HFFc6 (cell line): ENCODE measurements at regions not wholly inside any gene's neighbourhood (a gene's known extent, or its start where the extent isn't known, plus 50 kb on each side); places are given as distances from the start of the nearest gene placed in this dataset.

ENCODE experiments used
- DNase-seq: peaks from one replicate; pipeline ENCODE4 v3.0.0-alpha.2; 2018
- H3K27ac Mint-ChIP-seq: 2 replicates; pipeline ENCODE4 v1.8.0; 2020; ENCODE audit warnings: mild to moderate bottlenecking, mixed read lengths
- H3K27me3 Mint-ChIP-seq: 2 replicates; pipeline ENCODE4 v1.8.0; 2021; ENCODE audit warnings: mild to moderate bottlenecking, moderate library complexity, mixed read lengths; ENCODE audit not compliant: insufficient read depth
- H3K36me3 Mint-ChIP-seq: 2 replicates; pipeline ENCODE4 v1.8.0; 2021; ENCODE audit warnings: low read depth, mixed read lengths
- H3K4me1 Mint-ChIP-seq: 2 replicates; pipeline ENCODE4 v1.8.0; 2020; ENCODE audit warnings: low read depth, mixed read lengths
- H3K4me3 Mint-ChIP-seq: 2 replicates; pipeline ENCODE4 v1.8.0; 2020; ENCODE audit warnings: mild to moderate bottlenecking, moderate library complexity, mixed read lengths
- H3K9me3 Mint-ChIP-seq: 2 replicates; pipeline ENCODE4 v1.8.0; 2020; ENCODE audit warnings: mild to moderate bottlenecking, mixed read lengths
- CTCF ChIP-seq: fragments of 200-600 bp; sonication (generic); IDR thresholded peaks from 2 replicates; pipeline ENCODE4 v1.5.0; 2021; ENCODE audit warnings: antibody characterized with exemption, mild to moderate bottlenecking

- Mint-ChIP-seq H3K4me1 (no peaks in the 10 kb centered on the region), H3K36me3 (no peaks in the 10 kb centered on the region), H3K4me3 (no peak overlapping the region), H3K9me3 (peaks cover 33% of the 10 kb centered on the region), H3K27me3 (no peaks in the 10 kb centered on the region), H3K27ac (no peak overlapping the region)
- TF ChIP-seq CTCF, result no peak
- DNase-seq, result no peak
These were observed 1228.7 kb upstream of the DDX18 start for GRCh38 chr2:116585669-116586327.

- Mint-ChIP-seq H3K4me3 (no peak overlapping the region), H3K36me3 (no peaks in the 10 kb centered on the region), H3K9me3 (peaks cover 33% of the 10 kb centered on the region), H3K4me1 (no peaks in the 10 kb centered on the region), H3K27me3 (no peaks in the 10 kb centered on the region), H3K27ac (no peak overlapping the region)
- no peak for DNase-seq
- no peak for TF ChIP-seq CTCF
These were observed 1228.2 kb upstream of the DDX18 start for GRCh38 chr2:116586328-116586689.
